Gastroesophageal sphincter (tissue), 3 donors: ENCODE measurements at regions not wholly inside any gene's neighbourhood (a gene's known extent, or its start where the extent isn't known, plus 50 kb on each side); places are given as distances from the start of the nearest gene placed in this dataset.

ENCODE experiments used
- CTCF ChIP-seq, 4 experiments: fragments of 200-600 bp in 2 of 4; fragments of 450-650 bp in 2 of 4; sonication (generic) in 1 of 4; IDR thresholded peaks; one replicate each; pipeline ENCODE4 v1.5.1; 2017 to 2019; ENCODE audit warnings: antibody characterized with exemption in 4 of 4, mild to moderate bottlenecking in 2 of 4, moderate library complexity in 2 of 4
- EP300 ChIP-seq: sonication (generic); formaldehyde crosslinking; IDR thresholded peaks from one replicate; pipeline ENCODE4 v1.6.1; 2017; ENCODE audit warnings: antibody characterized with exemption, mild to moderate bottlenecking
- POLR2A ChIP-seq, 2 donors: fragments of 450-650 bp; IDR thresholded peaks; one replicate each; pipeline ENCODE4 v1.6.1; 2017; ENCODE audit warnings: antibody characterized with exemption in 2 of 2, mild to moderate bottlenecking in 2 of 2, moderate library complexity in 1 of 2
- POLR2AphosphoS5 ChIP-seq: sonication (generic); formaldehyde crosslinking; IDR thresholded peaks from one replicate; pipeline ENCODE4 v1.6.1; 2017; ENCODE audit warnings: antibody characterized with exemption

GRCh38 chr10:6919077-6919476 lies 339.0 kb upstream of the PRKCQ start:
- TF ChIP-seq CTCF (IDR thresholded peaks at IDR 0.05): no peak
- TF ChIP-seq POLR2A (IDR thresholded peaks at IDR 0.05): no peak
- no peak for TF ChIP-seq POLR2AphosphoS5
- TF ChIP-seq EP300: no peak
